Activated CD4-positive, alpha-beta T cell treated with anti-CD3 and anti-CD28 coated beads, Interleukin-2, amount 50 U/mL, for 16 hours (primary cell): ENCODE measurements at regions not wholly inside any gene's neighbourhood (a gene's known extent, or its start where the extent isn't known, plus 50 kb on each side); places are given as distances from the start of the nearest gene placed in this dataset.
"Not testable (repeated sequence)": the region's sequence is repeated elsewhere in the genome, so short reads cannot be mapped to it uniquely, and the experiment has no call there.

ENCODE experiments used
- DNase-seq: peaks from one replicate; pipeline ENCODE4 v3.0.0-alpha.2; 2020

- not testable (repeated sequence) for DNase-seq
These were observed 53.3 kb upstream of the NID2 start for GRCh38 chr14:52122163-52122562.

GRCh38 chr14:52121441-52121840, 52.6 kb upstream of the NID2 start:
- DNase-seq = no peak

- no peak for DNase-seq
These were observed 50.2 kb upstream of the NID2 start for GRCh38 chr14:52119030-52119429.
